Activated naive CD4-positive, alpha-beta T cell treated with anti-CD3 and anti-CD28 coated beads, Interleukin-2, amount 10 ng/mL, durations not matched to agents 7 days and 5 days (primary cell): ENCODE measurements at regions not wholly inside any gene's neighbourhood (a gene's known extent, or its start where the extent isn't known, plus 50 kb on each side); places are given as distances from the start of the nearest gene placed in this dataset.

ENCODE experiments used
- CTCF ChIA-PET: fragments of 350-600 bp; sonication (Branson Sonifier 250); formaldehyde crosslinking; loops from one replicate; lab custom pipeline; 2021; ENCODE audit warnings: antibody characterized with exemption; lab: Charles Lee
- DNase-seq: peaks from one replicate; pipeline ENCODE4 v3.0.0-alpha.2; 2020
- H3K27ac Mint-ChIP-seq: one replicate; pipeline ENCODE4 v1.8.0; 2021; ENCODE audit warnings: mild to moderate bottlenecking, moderate library complexity, mixed read lengths
- H3K27me3 Mint-ChIP-seq: one replicate; pipeline ENCODE4 v1.8.0; 2021; ENCODE audit warnings: mild to moderate bottlenecking, mixed read lengths
- H3K36me3 Mint-ChIP-seq: one replicate; pipeline ENCODE4 v1.8.0; 2021; ENCODE audit warnings: mixed read lengths
- H3K4me1 Mint-ChIP-seq: one replicate; pipeline ENCODE4 v1.8.0; 2021; ENCODE audit warnings: mixed read lengths
- H3K4me3 Mint-ChIP-seq: one replicate; pipeline ENCODE4 v1.8.0; 2021; ENCODE audit warnings: mild to moderate bottlenecking, moderate library complexity, mixed read lengths
- H3K9me3 Mint-ChIP-seq: one replicate; pipeline ENCODE4 v1.8.0; 2021; ENCODE audit warnings: mixed read lengths

DNA sequence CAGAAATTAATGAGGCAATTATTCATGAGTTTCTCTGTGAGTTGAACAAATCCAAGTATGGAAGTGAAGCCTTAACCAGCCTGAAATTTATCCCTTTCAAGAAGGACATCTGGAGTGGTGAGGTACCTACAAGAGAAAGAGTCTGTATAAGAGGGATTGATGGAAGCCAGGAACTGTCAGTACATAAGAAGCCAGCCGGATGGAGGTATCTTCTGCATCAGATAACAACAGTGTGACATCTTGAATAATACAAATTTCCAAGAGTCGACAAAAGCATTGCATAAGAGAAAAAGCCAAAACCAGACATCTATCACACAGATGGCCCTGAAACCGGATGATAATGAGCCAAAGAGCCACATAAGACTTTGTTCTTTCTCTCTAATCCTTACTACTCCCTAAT lies 781.2 kb downstream of the FLRT2 start:
- Mint-ChIP-seq H3K9me3 (peaks cover 7% of the 10 kb centered on the region), H3K36me3 (no peaks in the 10 kb centered on the region), H3K4me3 (no peak overlapping the region), H3K27ac (no peak overlapping the region), H3K4me1 (no peaks in the 10 kb centered on the region), H3K27me3 (no peaks in the 10 kb centered on the region)
- CTCF ChIA-PET, result no interaction called here
- DNase-seq, result no peak

DNA sequence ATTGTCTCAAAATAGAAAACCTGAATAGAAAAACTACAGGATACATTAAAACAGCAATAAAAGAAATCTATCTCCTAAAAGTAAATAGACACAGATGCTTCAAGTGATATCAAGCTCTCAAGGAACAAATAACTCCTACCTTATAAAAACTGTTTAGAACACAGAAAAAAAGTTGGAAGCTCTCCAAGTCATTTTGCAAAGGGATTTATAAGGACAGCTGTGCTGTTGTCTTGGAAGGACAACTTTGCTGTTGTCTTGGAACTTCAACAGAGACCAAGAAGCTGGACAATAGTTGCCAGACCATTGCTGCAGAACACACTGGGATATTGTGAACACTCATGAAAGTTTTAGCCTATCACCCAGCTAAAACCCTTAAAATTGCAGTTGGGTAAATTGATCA lies 780.7 kb downstream of the FLRT2 start:
- Mint-ChIP-seq H3K4me3 (no peak overlapping the region), H3K27ac (no peak overlapping the region), H3K9me3 (peaks cover 7% of the 10 kb centered on the region), H3K36me3 (no peaks in the 10 kb centered on the region), H3K27me3 (no peaks in the 10 kb centered on the region), H3K4me1 (no peaks in the 10 kb centered on the region)
- DNase-seq, result no peak
- CTCF ChIA-PET, result no interaction called here

DNA sequence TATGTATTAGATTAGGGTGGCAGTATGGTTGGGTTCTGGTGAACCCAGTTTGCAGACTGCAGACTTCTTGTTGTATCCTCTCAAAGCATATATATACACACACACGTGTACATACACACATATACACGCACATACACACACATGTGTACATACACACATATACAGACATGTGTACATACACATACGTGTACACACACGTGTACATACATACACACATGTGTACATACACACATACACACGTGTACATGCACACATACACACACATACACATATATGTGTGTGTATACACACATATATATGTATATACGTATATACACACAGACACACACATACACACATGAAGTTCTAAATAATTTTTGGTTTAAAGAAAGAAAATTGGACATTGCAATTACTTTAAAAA lies 780.2 kb downstream of the FLRT2 start:
- Mint-ChIP-seq H3K4me1 (no peaks in the 10 kb centered on the region), H3K4me3 (no peak overlapping the region), H3K9me3 (peaks cover 7% of the 10 kb centered on the region), H3K27me3 (no peaks in the 10 kb centered on the region), H3K27ac (no peak overlapping the region), H3K36me3 (no peaks in the 10 kb centered on the region)
- CTCF ChIA-PET, result no interaction called here
- no peak for DNase-seq

DNA sequence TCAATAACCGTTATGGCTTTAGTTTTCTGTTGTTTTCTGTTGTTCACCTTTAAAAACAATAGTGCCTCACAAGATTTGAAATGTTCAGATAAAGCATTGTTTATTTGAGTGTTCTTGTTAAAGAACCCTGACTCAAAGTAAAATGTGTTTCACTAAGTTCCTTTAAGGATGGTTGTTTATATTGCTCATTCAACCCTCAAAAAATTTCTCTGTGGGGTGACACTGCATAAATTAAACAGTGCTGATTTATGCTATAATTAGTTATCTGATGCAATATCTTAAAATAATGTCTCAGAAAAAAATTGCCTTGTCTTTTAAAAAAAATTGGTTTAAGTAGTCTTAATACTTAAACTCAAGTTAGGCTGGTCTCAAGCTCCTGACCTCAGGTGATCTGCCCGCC lies 775.1 kb downstream of the FLRT2 start:
- H3K27me3 Mint-ChIP-seq, result no peaks in the 10 kb centered on the region
- no peak overlapping the region for H3K27ac Mint-ChIP-seq
- no peak overlapping the region for H3K4me3 Mint-ChIP-seq
- no peaks in the 10 kb centered on the region for H3K4me1 Mint-ChIP-seq
- H3K9me3 Mint-ChIP-seq, result peaks cover 6% of the 10 kb centered on the region
- H3K36me3 Mint-ChIP-seq, result no peaks in the 10 kb centered on the region
- DNase-seq, result no peak
- CTCF ChIA-PET, result no interaction called here

DNA sequence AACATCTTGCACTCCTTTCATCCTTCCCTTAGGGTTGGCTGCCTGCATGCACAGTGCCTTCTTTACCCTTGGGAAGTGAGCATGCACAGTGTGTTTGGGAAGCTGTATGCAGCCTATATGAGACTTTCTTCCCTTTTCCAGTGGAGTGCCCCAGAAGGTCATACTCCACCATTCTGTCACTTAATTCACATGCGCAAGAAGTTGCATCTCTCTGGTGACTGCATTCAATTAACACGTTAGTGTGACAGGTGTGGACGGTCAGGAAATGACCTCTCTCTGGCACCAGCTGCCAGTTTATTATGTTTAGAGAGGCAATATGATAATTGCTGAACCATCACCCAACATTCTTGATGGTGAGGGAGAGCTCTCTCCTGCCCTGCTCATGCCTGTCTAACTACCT lies 770.0 kb downstream of the FLRT2 start:
- CTCF ChIA-PET, result no interaction called here
- H3K4me3 Mint-ChIP-seq, result no peak overlapping the region
- no peak overlapping the region for H3K27ac Mint-ChIP-seq
- peaks cover 4% of the 10 kb centered on the region for H3K9me3 Mint-ChIP-seq
- no peaks in the 10 kb centered on the region for H3K27me3 Mint-ChIP-seq
- H3K4me1 Mint-ChIP-seq, result no peaks in the 10 kb centered on the region
- no peak for DNase-seq
- no peaks in the 10 kb centered on the region for H3K36me3 Mint-ChIP-seq

DNA sequence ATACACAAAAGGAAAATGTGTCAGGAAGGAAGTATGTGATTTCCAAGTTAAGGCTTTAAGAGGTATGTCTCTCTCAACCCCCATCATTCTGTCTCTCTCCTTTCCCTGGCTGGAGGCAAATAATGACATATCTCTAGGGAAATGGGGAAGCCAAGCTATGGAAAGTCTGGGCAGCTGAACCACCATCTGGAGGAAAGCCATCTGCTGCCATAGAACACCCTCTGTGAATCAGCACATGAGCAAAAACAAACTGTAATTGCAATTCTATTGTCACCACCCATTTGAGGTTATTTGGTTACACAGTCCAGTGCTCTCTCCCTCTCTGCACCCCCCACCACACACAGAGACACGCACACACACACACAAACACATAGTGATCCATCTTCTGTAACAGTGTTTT lies 766.2 kb downstream of the FLRT2 start:
- no peaks in the 10 kb centered on the region for H3K36me3 Mint-ChIP-seq
- CTCF ChIA-PET, result interaction anchor here (0.6 kb wide), 1 partner anchor 68 kb away, joined by 5 read pairs; no protein-coding TSS in a partner anchor
- no peak for DNase-seq
- H3K4me1 Mint-ChIP-seq, result no peaks in the 10 kb centered on the region
- no peak overlapping the region for H3K27ac Mint-ChIP-seq
- peaks cover 4% of the 10 kb centered on the region for H3K9me3 Mint-ChIP-seq
- H3K4me3 Mint-ChIP-seq, result no peak overlapping the region
- H3K27me3 Mint-ChIP-seq, result no peaks in the 10 kb centered on the region

DNA sequence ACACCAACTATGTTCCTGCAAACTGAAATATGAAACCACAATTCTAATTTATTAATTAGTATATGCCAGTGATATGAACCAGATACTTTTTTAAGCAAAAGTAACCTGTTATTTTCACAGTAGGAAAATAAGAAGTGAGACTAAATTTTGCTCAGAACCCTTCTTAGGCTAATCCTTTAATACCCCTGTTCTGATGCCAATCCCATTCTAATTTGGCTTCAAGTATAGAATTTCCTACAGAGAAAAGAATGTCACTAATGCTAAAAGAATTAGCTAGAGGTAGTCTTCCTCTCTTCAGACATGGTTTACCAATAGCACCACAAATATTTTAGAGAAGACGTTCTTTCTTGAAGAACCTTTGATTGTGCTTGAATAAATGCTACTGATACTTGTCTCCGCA lies 758.4 kb downstream of the FLRT2 start:
- no peak for DNase-seq
- Mint-ChIP-seq H3K27ac (no peak overlapping the region), H3K36me3 (no peaks in the 10 kb centered on the region), H3K4me1 (no peaks in the 10 kb centered on the region), H3K4me3 (no peak overlapping the region), H3K27me3 (no peaks in the 10 kb centered on the region), H3K9me3 (peaks cover 2% of the 10 kb centered on the region)
- CTCF ChIA-PET, result interaction anchor here (0.5 kb wide), 1 partner anchor 1470 kb away, joined by 3 read pairs; no protein-coding TSS in a partner anchor

DNA sequence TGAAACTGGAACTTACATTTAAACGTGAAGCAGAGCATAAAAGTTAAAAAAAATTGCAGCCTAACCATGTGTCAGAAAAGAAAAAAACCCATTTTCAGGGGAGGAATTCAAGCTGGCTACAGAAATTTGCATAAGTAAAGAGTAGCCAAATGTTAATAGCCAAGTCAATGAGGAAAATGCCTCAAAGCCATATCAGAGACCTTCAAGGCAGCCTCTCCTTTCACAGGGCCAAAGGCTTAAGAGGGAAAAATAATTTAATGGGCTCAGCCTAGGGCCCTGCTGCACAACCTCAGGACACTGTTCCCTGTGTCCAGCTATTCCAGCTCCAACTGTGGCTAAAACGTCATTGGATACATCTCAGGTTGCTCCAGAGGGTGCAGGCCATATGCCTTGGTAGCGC lies 749.5 kb downstream of the FLRT2 start:
- H3K9me3 Mint-ChIP-seq, result peaks cover 4% of the 10 kb centered on the region
- no peak overlapping the region for H3K4me3 Mint-ChIP-seq
- no peaks in the 10 kb centered on the region for H3K27me3 Mint-ChIP-seq
- H3K4me1 Mint-ChIP-seq, result no peaks in the 10 kb centered on the region
- H3K36me3 Mint-ChIP-seq, result no peaks in the 10 kb centered on the region
- no peak overlapping the region for H3K27ac Mint-ChIP-seq
- CTCF ChIA-PET, result no interaction called here
- DNase-seq, result no peak

DNA sequence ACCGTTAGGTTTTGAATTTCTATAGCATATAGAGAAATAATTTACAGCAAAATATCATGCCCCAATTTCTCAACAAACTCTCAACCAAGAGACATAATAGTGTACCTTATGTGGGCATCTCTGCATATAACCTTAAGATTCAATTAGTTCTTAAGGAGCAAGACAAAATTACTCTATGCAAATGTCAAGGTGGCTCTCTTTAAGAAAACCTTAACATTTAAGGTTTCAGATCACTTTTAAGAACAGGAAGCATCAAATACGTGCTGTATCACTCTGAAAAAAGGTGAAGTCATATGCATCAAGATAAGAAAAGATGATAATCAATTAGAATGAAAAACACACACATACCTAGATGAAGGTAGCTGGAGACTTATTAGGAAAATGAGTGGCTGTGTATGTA lies 728.0 kb downstream of the FLRT2 start:
- Mint-ChIP-seq H3K9me3 (peaks cover 2% of the 10 kb centered on the region), H3K27me3 (no peaks in the 10 kb centered on the region), H3K4me1 (no peaks in the 10 kb centered on the region), H3K27ac (no peak overlapping the region), H3K4me3 (no peak overlapping the region), H3K36me3 (no peaks in the 10 kb centered on the region)
- CTCF ChIA-PET, result no interaction called here
- no peak for DNase-seq

DNA sequence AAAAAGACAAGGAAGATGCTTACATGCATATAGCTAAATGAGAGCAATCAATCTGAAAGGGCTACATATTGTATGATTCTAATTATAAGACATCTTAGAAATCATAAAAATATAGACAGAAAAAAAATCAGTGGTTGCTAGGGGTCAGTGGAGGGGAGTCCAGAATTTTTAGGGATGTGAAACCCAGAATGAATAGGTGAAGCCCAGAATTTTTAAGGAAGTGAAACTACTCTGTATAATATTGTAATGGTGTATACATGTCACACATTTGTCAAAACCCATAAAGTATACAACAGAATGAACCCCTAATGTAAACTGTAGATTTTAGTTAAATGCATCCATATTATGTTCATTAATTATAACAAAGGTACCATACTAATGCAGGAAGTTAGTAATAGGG lies 713.2 kb downstream of the FLRT2 start:
- H3K27ac Mint-ChIP-seq, result no peak overlapping the region
- CTCF ChIA-PET, result no interaction called here
- no peaks in the 10 kb centered on the region for H3K36me3 Mint-ChIP-seq
- H3K4me1 Mint-ChIP-seq, result no peaks in the 10 kb centered on the region
- no peak overlapping the region for H3K4me3 Mint-ChIP-seq
- no peaks in the 10 kb centered on the region for H3K27me3 Mint-ChIP-seq
- peaks cover 3% of the 10 kb centered on the region for H3K9me3 Mint-ChIP-seq
- DNase-seq, result no peak

DNA sequence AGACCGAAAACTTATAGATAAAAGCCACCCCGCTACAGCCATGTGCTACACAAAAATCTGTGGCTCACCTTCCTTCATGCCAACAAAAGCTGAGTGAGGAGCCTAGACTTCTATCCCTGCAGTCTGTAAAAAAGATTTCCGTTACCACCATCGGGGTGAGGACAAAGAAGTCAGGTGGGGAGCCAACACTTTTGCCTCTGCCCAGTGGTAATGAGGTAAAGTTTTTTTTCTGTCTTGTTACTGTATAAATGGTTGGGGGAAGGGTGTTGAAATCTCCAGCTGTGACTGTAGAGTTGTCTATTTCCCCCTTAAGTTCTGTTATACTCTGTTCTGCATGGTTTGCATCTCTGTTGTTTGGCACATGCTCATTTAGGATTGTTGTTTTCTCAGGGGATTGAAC lies 707.8 kb downstream of the FLRT2 start:
- Mint-ChIP-seq H3K4me3 (no peak overlapping the region), H3K36me3 (no peaks in the 10 kb centered on the region), H3K27ac (no peak overlapping the region), H3K9me3 (peaks cover 13% of the 10 kb centered on the region), H3K27me3 (no peaks in the 10 kb centered on the region), H3K4me1 (no peaks in the 10 kb centered on the region)
- no peak for DNase-seq
- CTCF ChIA-PET, result no interaction called here

DNA sequence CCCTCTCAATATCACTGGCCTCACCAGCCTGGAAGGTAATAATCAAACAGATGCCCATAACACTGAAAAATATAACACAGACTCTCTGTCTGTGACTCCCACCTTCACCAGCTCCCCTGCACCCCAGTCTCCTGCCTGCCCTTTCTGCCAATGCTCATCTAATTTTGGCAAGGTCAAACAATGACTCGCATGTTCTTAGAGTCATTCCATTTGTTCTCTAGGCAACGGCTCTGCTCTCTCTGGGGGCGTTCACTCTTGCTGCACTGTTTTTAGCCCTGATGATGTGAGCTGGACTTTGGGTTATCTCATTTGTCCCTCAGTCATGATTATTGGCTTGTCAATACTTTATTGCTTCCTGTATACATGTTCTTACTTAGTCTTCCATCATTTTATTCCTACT lies 691.8 kb downstream of the FLRT2 start:
- Mint-ChIP-seq H3K27ac (no peak overlapping the region), H3K4me1 (no peaks in the 10 kb centered on the region), H3K27me3 (no peaks in the 10 kb centered on the region), H3K9me3 (peaks cover 7% of the 10 kb centered on the region), H3K36me3 (no peaks in the 10 kb centered on the region), H3K4me3 (no peak overlapping the region)
- CTCF ChIA-PET, result no interaction called here
- no peak for DNase-seq

DNA sequence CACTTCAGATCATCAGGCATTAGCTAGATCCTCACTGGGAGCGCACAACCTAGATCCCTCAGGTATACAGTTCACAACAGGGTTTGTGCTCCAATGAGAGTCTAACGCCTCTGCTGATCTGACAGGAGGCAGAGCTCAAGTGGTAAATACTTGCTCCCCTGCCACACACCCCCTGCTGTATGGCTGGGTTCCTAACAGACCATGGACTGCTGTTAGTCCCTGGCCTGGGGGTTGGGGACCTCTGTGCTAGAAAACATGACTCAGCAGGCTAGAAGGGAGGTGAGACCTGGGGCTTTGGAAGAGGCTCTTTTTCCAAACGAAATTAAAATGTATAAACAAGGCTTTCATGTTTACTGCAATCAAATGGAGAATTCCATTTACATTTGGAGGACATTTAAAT lies 691.1 kb downstream of the FLRT2 start:
- peaks cover 5% of the 10 kb centered on the region for H3K9me3 Mint-ChIP-seq
- CTCF ChIA-PET, result no interaction called here
- no peak overlapping the region for H3K4me3 Mint-ChIP-seq
- H3K4me1 Mint-ChIP-seq, result no peaks in the 10 kb centered on the region
- H3K27me3 Mint-ChIP-seq, result no peaks in the 10 kb centered on the region
- H3K36me3 Mint-ChIP-seq, result no peaks in the 10 kb centered on the region
- DNase-seq, result no peak
- no peak overlapping the region for H3K27ac Mint-ChIP-seq

DNA sequence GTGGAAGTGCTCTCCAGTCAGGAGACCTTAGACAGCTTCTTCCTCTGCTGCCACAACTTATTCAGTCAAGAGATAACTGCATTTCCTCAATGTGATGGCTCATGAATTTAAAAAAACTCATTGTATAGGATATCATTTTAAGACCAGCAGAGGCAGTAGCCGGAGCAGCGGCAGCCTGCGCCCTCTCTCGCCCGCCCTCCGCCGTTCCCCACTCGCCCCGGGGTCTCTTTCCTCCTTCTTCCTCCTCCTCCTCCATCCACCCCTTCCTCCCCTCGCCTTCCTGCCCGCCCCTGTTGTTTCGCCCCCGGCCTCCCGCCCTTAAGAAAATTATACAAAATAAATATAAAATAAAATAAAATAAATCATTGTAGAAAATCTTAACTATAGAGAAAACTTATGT lies 687.6 kb downstream of the FLRT2 start:
- no peaks in the 10 kb centered on the region for H3K36me3 Mint-ChIP-seq

DNA sequence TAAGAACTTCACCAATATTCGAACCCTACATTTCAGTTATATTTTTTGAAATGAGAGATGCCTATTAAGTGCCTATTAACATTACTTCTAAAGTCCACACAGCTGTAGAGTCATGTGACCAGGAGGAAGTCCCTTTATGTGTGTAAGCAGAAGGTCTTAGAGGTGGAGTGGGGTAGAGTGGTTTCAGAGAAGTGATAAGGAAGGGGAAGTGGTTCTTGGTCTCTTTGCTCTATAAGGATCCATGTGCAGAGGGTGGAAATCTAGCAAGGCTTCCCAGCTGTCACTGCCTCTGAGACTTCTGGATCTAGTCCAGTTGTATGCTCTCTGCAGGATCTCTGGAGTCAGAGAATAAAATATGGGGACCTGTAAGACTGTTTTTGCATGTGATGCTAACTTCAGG lies 673.9 kb downstream of the FLRT2 start:
- no peak overlapping the region for H3K4me3 Mint-ChIP-seq
- no peak for DNase-seq
- H3K36me3 Mint-ChIP-seq, result no peaks in the 10 kb centered on the region
- no peaks in the 10 kb centered on the region for H3K27me3 Mint-ChIP-seq
- CTCF ChIA-PET, result no interaction called here
- peaks cover 2% of the 10 kb centered on the region for H3K9me3 Mint-ChIP-seq
- H3K27ac Mint-ChIP-seq, result no peak overlapping the region
- no peaks in the 10 kb centered on the region for H3K4me1 Mint-ChIP-seq

More for the DNA sequence above, 687.6 kb downstream of the FLRT2 start:
- Mint-ChIP-seq H3K9me3 (no peaks in the 10 kb centered on the region), H3K4me3 (no peak overlapping the region), H3K27ac (no peak overlapping the region), H3K4me1 (no peaks in the 10 kb centered on the region), H3K27me3 (no peaks in the 10 kb centered on the region)
- no peak for DNase-seq
- CTCF ChIA-PET, result no interaction called here

DNA sequence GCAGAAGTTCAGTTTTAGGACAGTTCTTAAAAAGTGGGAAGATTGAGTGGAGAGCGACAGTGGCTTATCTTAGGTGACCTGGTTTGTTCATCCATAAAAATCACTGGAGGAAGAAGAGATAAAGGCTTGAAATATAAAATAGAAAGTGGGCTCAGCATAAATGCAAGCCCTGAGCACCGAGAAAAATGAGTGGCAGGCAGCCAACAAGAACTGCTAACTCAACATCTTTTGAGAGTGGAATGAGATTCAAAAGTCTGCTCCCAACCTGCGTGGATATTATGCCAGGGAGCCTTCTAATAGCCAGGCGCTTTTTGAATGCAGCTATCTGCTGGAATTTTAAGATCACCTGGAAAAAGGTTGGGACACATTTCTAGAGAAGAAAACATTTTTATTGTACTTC lies 666.5 kb downstream of the FLRT2 start:
- no peaks in the 10 kb centered on the region for H3K4me1 Mint-ChIP-seq
- no peak overlapping the region for H3K4me3 Mint-ChIP-seq
- H3K27me3 Mint-ChIP-seq, result no peaks in the 10 kb centered on the region
- H3K27ac Mint-ChIP-seq, result no peak overlapping the region
- no peak for DNase-seq
- peaks cover 6% of the 10 kb centered on the region for H3K9me3 Mint-ChIP-seq
- H3K36me3 Mint-ChIP-seq, result no peaks in the 10 kb centered on the region
- CTCF ChIA-PET, result no interaction called here
